ENCODE measurements at regions not wholly inside any gene's neighbourhood (a gene's known extent, or its start where the extent isn't known, plus 50 kb on each side); places are given as distances from the start of the nearest gene placed in this dataset.

- Mint-ChIP-seq H3K27me3 (ENCODE audit: low read depth) (peaks cover 4% of the 10 kb centered on the region), H3K4me3 (ENCODE audit: unreplicated experiment) (no peak overlapping the region), H3K9me3 (ENCODE audit: low read depth) (no peaks in the 10 kb centered on the region), H3K4me1 (ENCODE audit: low read depth) (no peaks in the 10 kb centered on the region), H3K27ac (ENCODE audit: unreplicated experiment) (no peak overlapping the region), H3K36me3 (ENCODE audit: low read depth) (no peaks in the 10 kb centered on the region)
- TF ChIP-seq CTCF (IDR thresholded peaks at IDR 0.05), result no peak
- DNase-seq (ENCODE audit: low spot score), result no peak
Observed at GRCh38 chr5:152306386-152306785, 98.7 kb downstream of the NMUR2 start.

- TF ChIP-seq CTCF (IDR thresholded peaks at IDR 0.05), result no peak
- Mint-ChIP-seq H3K4me3 (ENCODE audit: unreplicated experiment) (no peak overlapping the region), H3K27ac (ENCODE audit: unreplicated experiment) (no peak overlapping the region), H3K9me3 (ENCODE audit: low read depth) (no peaks in the 10 kb centered on the region), H3K4me1 (ENCODE audit: low read depth) (no peaks in the 10 kb centered on the region), H3K36me3 (ENCODE audit: low read depth) (no peaks in the 10 kb centered on the region), H3K27me3 (ENCODE audit: low read depth) (no peaks in the 10 kb centered on the region)
- DNase-seq (ENCODE audit: low spot score), result no peak
Observed at GRCh38 chr5:152305525-152305924, 99.6 kb downstream of the NMUR2 start.

GRCh38 chr5:152303841-152304240, 101.2 kb downstream of the NMUR2 start:
- TF ChIP-seq CTCF (IDR thresholded peaks at IDR 0.05), result no peak
- H3K9me3 Mint-ChIP-seq (ENCODE audit: low read depth), result no peaks in the 10 kb centered on the region
- no peak overlapping the region for H3K27ac Mint-ChIP-seq (ENCODE audit: unreplicated experiment)
- H3K27me3 Mint-ChIP-seq (ENCODE audit: low read depth), result no peaks in the 10 kb centered on the region
- H3K4me3 Mint-ChIP-seq (ENCODE audit: unreplicated experiment), result no peak overlapping the region
- H3K4me1 Mint-ChIP-seq (ENCODE audit: low read depth), result no peaks in the 10 kb centered on the region
- no peaks in the 10 kb centered on the region for H3K36me3 Mint-ChIP-seq (ENCODE audit: low read depth)
- DNase-seq (ENCODE audit: low spot score), result no peak

GRCh38 chr5:152297866-152298265, 107.2 kb downstream of the NMUR2 start:
- Mint-ChIP-seq H3K27me3 (ENCODE audit: low read depth) (no peaks in the 10 kb centered on the region), H3K9me3 (ENCODE audit: low read depth) (no peaks in the 10 kb centered on the region), H3K4me3 (ENCODE audit: unreplicated experiment) (no peak overlapping the region), H3K4me1 (ENCODE audit: low read depth) (no peaks in the 10 kb centered on the region), H3K27ac (ENCODE audit: unreplicated experiment) (no peak overlapping the region), H3K36me3 (ENCODE audit: low read depth) (no peaks in the 10 kb centered on the region)
- no peak for DNase-seq (ENCODE audit: low spot score)
- TF ChIP-seq CTCF (IDR thresholded peaks at IDR 0.05), result no peak

GRCh38 chr5:152293189-152293588, 111.9 kb downstream of the NMUR2 start:
- Mint-ChIP-seq H3K9me3 (ENCODE audit: low read depth) (peaks cover 8% of the 10 kb centered on the region), H3K4me3 (ENCODE audit: unreplicated experiment) (no peak overlapping the region), H3K36me3 (ENCODE audit: low read depth) (no peaks in the 10 kb centered on the region), H3K27me3 (ENCODE audit: low read depth) (peaks cover 2% of the 10 kb centered on the region), H3K4me1 (ENCODE audit: low read depth) (no peaks in the 10 kb centered on the region), H3K27ac (ENCODE audit: unreplicated experiment) (no peak overlapping the region)
- DNase-seq (ENCODE audit: low spot score), result no peak
- no peak for TF ChIP-seq CTCF (IDR thresholded peaks at IDR 0.05)

Measured in chondrocyte (in vitro differentiated cells).